Stimulated activated CD4-positive, alpha-beta T cell treated with anti-CD3 and anti-CD28 coated beads, Interleukin-4, amount 100 ng/mL, for 4 hours (primary cell): ENCODE measurements at regions not wholly inside any gene's neighbourhood (a gene's known extent, or its start where the extent isn't known, plus 50 kb on each side); places are given as distances from the start of the nearest gene placed in this dataset.
"Not testable (repeated sequence)": the region's sequence is repeated elsewhere in the genome, so short reads cannot be mapped to it uniquely, and the experiment has no call there.

Experiments
- DNase-seq, 2 experiments: peaks; one replicate each; pipeline ENCODE4 v3.0.0-alpha.2; 2020

DNA sequence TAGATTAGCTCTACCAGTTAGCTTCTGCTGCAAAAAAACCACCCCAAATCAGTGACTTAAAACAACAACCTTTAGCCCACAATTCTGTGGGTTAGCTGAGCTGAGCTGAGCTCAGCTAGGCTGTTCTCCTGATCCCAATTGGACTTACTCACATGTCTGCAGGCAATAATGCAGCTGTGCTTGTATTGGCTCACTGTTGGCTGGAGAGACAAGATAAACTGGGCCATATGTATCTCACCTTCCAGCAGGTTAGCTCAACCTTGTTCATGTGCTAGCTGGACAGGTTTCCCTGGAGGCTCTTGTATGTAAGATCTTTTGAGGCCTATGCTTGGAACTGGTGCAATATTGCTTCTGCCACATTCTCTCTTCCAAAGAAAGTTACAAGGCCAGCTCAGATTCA lies 261.5 kb upstream of the ADGRL3 start:
- no peak for DNase-seq

DNA sequence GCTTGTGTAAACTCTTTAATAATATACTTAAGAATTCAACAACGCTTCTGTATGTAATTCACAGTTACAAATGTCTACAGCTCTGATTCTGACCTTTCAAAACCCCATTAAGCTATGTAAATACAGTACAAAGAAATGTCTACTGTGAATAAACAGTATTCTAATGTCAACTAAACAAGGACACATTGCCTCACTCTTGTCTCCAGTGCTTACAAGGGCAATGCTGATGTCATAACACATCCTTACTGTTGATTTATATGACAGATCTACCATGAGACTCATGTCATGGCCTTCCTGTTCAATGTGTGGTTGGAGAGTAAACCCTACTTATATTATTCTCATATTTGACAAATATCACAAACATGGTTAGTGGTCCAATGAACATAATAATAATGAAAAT lies 256.1 kb upstream of the ADGRL3 start:
- no peak for DNase-seq

DNA sequence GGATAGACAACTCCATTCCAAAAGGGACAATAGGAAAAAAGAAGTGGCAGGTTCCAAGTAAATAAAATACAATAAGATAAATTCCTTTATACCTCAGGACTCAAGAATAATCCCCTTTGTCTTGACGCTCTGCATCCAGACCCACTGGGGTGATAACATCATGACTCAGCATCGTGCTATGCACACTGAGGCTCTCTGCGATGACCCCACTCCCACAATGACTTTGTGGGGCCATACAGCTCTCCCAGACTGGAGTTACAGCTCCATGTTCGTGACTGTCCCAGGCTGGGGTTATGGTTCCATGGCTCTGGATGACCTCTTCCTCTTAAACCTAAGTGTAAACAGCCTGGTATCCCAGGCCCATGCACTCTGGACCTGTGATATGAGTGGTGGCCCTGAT lies 254.5 kb upstream of the ADGRL3 start:
- DNase-seq = no peak

DNA sequence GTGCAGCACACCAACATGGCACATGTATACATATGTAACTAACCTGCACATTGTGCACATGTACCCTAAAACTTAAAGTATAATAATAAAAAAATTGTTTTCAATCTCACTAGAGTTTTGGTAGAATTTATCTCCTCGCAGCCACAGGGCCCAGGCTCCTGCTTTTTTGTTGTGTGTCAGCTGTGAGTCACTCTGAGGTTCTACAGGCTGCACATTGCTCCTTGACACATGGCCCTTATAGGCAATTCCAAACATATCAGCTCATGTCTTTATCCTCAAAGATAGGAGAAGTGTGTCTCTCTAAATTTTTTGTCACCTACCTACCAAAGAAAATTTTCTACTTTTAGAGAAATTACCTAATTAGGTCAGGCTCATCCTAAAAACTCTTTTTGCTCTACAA lies 252.1 kb upstream of the ADGRL3 start:
- DNase-seq = no peak

DNA sequence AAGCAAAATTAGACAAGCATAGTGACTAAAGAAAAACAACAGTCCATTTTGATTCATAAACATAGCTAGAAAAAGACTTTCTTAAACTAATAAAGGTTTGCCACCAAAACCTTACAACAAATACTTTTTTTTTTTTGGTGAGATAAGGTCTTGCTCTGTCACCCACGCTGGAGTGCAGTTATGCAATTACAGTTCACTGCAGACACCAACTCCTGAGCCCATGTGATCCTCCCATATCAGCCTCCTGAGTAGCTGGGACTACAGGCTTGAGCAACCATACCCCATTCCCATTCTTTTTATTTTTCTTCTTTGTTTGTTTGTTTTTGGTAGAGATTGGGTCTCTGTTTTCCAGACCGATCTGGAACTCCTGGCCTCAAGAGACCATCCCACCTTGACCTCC lies 247.2 kb upstream of the ADGRL3 start:
- DNase-seq = no peak

DNA sequence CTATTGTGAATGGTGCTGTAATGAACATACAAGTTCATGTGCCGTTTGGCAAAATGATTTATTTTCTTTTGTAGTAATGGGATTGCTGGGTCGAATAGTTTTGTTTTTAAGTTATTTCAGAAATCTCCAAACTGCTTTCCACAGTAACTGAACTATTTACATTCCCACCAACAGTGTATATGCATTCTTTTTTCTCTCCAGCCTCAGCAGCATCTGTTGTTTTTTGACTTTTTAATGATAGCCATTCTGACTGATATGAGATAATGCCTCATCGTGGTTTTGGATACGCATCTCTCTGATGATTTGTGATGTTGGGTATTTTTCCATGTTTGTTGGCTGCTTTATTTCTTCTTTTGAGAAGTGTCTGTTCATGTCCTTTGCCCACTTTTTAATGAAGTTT lies 246.3 kb upstream of the ADGRL3 start:
- DNase-seq = no peak

DNA sequence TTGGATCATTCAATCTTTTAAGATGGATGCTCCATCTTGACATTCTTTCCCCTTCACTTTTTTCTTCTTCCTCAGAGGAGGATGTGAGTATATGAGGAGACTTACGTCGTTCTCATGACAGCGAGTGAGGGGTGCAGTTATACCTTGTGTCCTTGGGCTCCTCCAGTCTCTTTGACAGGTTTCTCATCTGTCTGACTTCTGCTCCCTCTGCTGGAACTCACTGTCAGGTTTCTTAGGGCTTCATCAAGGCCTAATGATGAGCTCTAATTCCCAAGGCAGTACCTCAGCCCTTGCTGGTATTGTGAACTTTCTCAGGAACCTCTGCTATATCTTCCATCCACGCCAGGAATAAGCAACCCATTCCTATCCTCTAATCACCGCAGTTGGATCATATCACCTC lies 237.8 kb upstream of the ADGRL3 start:
- no peak for DNase-seq

DNA sequence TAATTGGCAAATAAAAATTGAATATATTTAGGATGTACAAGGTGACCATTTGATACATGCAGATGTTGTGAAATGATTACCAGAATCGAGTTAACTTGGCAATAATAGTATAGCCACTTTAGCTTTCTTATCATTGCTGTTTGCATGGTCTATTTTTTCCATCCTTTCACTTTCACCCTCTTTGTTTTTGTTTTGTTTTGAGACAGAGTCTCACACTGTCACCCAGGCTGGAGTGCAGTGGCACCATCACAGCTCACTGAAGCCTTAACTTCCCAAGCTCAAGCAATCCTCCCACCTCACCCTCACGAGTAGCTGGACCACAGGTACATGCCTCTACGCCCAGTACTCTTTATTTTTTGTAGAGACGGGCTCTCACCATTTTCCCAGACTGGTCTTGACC lies 218.6 kb upstream of the ADGRL3 start:
- DNase-seq = no peak

DNA sequence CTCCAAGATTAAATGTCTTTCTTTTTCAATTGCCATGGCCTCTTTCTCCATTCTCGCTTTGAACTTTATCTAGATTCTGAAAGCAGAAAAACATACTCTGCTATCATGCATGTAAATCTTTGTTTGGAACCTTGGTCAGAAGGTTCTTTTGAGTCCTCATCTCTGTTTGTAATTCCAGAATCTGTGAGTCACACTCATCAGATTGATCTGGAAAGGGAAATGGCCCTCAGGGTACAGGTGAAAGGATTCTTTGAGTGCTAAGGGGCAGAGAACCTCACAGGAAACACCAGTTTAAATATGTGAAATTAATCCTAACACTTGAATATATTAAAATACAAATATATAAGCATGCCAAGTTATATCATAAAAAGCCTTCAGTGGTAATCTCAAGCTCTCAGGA lies 211.0 kb upstream of the ADGRL3 start:
- no peak for DNase-seq

DNA sequence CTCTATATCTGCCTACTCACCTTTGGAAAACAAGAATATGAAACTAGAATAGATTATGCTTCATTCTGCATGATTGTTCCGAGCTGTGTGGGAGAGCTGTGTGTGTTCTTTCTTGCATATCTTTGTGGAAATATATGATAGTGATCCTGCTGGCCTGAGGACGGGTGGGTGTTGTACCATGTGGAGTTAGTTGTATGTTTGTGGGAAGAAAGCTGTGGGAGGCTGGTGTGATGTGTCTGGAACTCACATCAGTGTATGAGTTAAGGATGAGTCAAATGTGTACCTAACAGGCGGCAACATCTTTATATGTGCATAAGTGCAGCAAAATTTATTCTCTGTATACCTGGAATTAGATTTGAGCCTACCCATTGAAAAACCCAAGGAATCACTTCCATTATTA lies 208.1 kb upstream of the ADGRL3 start:
- no peak for DNase-seq

DNA sequence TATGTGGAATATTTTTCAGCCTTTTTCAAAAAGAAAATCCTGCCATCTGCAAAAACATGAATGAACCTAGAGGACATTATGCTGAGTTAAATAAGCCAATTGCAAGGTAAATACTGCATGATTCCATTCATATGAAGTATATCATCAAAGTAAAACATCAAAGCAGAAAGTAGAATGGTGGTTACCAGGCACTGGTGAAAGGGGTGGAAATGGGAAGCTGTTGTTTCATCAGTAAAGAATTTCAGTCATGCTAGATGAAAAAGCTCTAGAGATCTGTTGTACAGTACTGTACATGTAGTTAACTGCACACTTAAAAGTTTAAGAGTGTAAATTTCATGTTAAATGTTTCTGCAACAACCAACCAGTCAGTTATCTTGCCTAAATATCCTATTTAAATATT lies 196.8 kb upstream of the ADGRL3 start:
- no peak for DNase-seq

DNA sequence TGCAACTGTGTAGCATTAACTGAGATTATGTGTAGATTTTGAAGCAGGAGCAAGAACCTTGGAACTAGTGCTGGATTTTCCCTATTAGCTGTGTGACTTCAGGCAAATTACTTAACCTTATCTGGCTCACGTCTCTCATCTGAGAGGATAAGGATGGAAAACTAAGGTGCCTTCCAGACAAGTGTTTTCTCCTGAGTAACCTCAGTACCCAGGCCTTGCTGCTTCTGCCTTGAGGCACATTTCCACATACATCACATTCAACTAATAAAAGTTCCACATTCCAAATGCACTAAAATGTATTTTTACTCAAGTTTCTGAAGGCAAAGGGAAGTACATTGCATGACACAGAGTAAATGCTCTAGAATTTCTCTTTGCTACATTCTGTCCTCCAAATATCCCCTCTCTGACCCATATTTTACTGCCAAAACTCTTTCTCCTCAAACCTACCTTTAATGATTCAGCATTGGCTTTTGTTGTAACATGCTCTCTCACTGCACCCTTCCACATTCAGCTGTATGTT lies 195.4 kb upstream of the ADGRL3 start:
- DNase-seq = no peak

DNA sequence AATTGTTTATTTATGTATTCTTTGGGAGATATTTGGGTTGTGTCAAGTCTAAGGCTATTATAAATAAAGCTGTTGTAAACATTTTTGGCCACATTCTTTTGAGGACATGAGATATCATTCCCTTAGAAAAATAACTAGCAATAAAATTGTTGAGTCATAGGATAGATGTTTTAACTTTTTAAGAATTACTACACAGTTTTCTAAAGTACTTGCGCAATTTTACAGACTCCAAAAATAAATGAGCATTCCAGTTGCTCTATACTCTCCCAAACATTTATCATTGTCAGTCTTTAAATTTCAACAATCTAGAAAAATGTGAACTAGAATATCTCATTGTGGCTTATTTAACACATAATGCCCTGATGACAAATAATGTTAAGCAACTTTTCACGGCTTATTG lies 189.1 kb upstream of the ADGRL3 start:
- no peak for DNase-seq

DNA sequence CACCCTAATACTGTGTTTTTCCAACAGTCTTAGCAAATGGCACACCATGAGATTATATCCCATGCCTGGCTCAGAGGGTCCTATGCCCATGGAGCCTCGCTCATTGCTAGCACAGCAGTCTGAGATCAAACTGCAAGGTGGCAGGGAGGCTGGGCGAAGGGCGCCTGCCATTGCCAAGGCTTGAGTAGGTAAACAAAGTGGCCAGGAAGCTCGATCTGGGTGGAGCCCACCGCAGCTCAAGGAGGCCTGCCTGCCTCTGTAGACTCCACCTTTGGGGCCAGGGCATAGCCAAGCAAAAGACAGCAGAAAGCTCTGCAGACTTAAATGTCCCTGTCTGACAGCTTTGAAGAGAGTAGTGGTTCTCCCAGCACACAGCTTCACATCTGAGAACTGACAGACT lies 188.2 kb upstream of the ADGRL3 start:
- DNase-seq = not testable (repeated sequence)

DNA sequence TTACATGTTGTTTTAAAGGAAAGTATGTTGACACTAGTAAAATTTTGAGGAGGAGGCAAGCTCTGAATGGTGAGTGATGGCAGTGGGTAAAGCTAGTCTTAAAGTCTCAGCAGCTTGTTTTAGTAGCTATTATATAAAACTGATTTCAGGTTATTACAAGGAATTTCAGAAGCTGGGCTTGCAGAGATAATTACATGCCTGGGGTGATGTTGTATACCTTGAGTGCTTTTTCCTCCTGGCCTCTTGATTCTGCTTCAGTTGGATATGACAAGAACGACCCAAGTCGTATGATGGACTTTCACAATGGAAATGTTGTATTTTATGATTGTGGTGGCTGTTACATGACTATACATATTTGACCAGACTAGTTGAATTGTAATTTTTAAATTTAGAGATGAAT lies 175.5 kb upstream of the ADGRL3 start:
- no peak for DNase-seq

DNA sequence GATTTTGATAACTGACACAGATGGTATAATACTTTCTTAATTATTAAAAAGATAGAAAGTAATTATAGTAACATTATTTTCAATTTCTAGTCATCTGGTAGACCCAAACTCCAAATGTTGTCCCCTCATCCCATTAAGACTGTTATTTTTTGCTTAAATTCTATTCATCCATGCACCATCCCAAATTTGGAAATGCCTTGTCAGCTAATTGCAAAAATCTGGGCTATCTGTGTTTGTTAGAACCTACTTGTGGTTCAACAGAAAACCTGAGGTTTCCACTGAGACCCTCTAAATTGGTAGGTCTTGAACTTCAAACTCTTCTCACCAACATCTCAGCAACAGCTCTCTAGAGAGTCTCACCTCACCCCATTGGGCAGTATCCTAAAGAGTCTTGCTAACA lies 172.2 kb upstream of the ADGRL3 start:
- no peak for DNase-seq

DNA sequence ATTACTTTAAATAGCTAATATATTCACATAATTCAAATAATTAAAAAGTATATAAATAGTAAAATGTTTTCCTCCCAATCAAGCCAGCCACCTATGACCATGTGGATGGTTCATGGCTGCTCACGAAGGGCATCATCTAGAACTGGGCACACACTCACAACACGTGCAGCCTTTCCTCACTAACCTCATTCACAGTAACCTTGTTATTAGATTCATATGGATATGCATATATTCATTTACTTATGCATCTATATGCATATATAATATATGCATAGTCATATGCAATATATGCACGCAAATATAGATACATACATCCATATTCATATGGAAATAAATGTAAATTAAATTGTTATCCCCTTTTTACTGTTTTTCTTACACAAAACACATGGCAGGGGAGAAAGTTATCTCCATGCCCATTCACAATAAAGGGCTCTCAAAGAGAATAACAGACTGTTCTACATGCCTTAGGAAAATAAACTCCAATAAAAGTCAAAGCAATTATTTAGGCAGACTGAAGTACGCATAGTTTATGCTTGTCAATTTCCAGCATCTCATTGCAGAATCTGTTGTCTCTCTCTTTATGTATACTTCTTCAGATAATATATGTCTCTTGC lies 163.9 kb upstream of the ADGRL3 start:
- DNase-seq = no peak

DNA sequence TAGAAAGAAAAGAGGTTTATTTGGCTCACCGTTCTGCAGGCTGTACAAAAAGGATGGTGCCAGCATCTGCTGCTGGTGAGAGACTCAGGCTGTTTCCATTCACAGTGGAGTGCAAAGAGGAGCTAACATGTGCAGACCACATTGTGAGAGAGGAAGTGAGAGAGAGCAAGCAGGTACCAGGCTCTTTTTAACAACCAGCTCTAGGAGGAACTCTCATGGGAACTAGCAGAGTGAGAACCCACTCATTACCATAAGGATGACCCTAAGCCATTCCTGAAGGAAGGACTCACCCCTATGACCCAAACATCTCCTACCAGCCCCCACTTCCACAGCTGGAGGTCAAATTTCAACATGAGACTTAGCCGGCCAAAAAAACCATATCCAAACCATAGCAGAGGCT lies 158.6 kb upstream of the ADGRL3 start:
- no peak for DNase-seq

DNA sequence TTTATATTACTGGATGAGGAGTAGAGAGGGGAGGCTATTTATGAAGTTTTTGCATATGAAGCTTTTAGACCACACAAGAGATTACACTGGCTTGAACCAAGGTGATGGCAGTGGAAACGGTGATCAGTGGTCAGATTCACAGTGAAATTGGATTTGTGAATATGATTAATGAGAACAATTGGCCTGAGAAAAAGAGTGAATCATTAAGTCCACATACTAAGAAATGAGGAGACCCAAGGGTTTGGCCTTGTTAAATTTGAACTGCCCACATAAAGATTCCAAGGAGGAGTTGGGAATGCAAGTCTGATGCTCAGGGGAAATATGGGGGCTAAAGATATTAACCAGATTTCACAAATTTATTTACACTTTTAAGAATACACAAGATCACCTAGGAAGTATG lies 155.3 kb upstream of the ADGRL3 start:
- no peak for DNase-seq

DNA sequence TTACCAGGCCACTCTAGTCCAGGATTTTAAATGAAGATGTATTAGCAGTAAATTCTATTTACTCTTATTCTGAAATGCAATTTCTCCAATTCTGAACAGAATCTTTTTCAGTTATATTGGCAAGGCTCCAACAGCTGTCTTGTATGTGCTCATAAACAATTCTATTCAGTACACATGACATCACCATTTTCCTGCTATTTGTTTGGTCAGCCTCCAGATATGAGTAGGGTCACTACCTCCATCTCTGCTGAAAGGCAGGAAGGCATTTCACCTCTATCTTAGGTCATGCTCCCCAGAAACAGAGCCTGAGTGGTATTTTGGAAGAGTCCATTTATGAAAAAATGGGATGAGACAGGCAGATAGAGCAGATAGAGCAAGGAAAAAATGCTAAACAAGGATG lies 151.1 kb upstream of the ADGRL3 start:
- DNase-seq = no peak

DNA sequence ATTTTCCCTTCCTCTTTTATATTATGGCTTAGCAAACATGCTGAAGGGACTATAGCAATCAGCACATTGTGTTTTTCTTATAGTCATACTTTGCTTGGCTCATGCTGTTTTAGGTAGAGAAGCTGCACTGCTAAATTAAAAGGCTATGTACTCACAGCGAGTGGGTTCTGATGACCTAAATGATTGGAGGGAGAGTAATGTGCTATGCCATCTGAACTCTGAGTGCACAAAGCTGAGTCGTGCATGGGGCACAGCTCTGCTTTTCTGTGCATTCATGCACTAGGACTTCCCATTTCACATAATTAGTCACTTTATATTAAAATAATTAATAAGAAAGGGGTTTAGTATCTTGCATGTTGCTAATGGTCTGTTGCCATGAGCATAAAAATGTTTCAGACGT lies 132.7 kb upstream of the ADGRL3 start:
- DNase-seq = no peak

DNA sequence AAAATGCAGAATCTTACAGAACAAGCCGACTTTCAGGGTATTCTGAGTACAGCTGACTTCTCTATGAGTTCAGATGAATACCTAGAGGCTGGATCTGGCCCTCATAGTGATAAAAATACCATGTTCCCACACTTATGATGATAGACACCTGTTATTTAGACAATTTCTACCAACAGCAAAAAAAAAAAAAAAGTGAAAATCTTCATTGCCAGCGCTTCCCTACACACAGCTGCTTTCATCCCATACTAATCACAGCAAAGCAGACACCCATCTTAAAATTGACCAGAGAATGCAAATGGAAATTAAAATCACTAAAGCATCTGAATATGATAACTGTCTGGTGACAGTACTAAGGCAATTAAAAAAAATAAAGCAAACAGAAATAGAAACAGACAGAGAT lies 132.1 kb upstream of the ADGRL3 start:
- no peak for DNase-seq

DNA sequence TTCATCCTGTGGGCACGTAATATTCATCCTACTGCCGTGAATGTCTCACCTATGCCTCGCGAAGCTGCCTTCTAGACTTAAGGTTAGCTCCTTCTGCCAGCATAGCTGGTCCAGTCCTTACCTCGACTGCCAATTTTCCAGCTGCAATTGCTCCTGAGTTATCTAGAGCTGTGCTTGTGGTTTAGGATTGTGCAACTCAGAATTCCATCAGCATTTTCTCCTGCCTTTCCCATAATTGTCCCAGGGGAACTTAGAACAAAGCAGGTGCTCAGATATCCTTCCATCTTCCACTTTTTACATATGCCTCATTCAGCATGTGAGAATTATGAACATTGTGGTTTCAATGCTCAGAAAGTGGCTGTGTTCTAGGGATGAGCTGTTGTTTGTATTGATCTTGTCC lies 131.4 kb upstream of the ADGRL3 start:
- DNase-seq = no peak

DNA sequence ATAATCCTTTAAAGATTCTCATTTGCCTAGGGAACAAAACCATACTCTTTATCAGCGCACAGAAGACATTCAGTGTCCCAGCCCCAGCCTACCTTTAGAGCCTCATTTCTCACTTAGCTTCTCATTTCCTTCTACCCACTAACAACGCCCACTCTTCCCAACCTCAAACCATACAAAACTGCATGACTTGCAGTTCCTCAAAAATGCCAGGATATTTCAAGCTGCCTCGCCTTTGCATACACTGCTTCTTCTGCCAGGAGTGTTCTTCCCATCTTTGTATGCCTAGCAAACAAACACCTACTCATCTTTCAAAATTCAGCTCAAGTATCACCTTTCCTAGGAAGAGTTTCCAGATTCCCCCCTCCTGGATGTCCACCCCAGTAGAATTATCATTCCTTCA lies 129.9 kb upstream of the ADGRL3 start:
- DNase-seq = no peak

DNA sequence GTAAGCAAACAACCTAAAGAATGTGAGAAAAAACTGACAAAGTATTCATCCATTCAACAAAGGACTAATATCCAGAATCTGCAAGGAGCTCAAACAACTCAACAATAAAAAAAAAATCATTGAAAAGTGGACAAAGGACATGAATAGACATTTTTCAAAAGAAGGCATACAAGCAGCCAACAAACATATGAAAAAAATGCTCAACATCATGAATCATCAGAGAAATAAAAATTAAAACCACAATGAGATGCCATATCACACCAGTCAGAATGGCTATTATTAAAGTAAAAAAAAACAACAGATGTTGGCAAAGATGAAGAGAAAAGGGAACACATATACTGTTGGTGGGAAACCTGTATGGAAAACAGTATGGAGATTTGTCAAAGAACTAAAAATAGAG lies 120.7 kb upstream of the ADGRL3 start:
- DNase-seq = no peak

DNA sequence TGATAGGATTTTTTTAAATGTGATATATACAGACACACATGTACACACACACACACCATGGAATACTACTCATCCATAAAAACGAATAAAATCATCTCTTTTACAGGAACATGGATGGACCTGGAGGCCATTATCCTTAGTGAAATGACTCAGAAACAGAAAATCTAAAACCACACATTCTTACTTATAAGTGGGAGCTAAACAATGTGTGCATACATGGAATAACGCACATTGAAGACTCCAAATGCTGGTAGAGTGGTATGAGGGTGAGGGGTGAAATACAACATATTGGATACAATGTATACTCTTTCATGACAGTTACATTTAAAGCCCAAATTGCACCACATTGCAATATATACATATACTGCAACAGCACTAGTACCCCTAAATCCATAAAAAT lies 120.2 kb upstream of the ADGRL3 start:
- no peak for DNase-seq
